K562 (cell line): ENCODE measurements at regions not wholly inside any gene's neighbourhood (a gene's known extent, or its start where the extent isn't known, plus 50 kb on each side); places are given as distances from the start of the nearest gene placed in this dataset.

ENCODE experiments used
- ATAC-seq: fragments of 200-7000 bp; cut with Tn5 transposase; 3 replicates; pipeline ENCODE4 v1.9.1; 2020; ENCODE audit warnings: moderate library complexity
- BruUV-seq: library from RNA; stranded (reverse); fragments of 400-500 nt; replicated peaks from 2 replicates; lab custom pipeline; 2021; lab: Mats Ljungman, UMichigan
- CTCF ChIA-PET: fragments of 300-600 bp; formaldehyde crosslinking; extraction: SDS; loops from one replicate; lab custom pipeline; 2021; ENCODE audit warnings: low intra/inter-chr PET ratio; lab: Yijun Ruan, JAX
- POLR2A ChIA-PET: fragments of 300-600, 350-650 bp; sonication (Branson Sonifier 250); formaldehyde crosslinking; extraction: SDS; loops from one replicate; lab custom pipeline; 2021; ENCODE audit warnings: antibody characterized with exemption, inconsistent platforms; lab: Yijun Ruan, JAX
- DNase-seq, 4 experiments: peaks; one replicate each; pipeline versions ENCODE4 v3.0.0 to v3.0.0-alpha.2; 2011 to 2018; ENCODE audit warnings: low spot score in 3 of 4, mixed read lengths in 3 of 4; ENCODE audit errors: extremely low read depth in 1 of 4
- FAIRE-seq: peaks from 2 replicates; lab custom pipeline; 2011; peaks lifted over from hg19 to GRCh38; lab: Jason Lieb, UNC
- H2AFZ ChIP-seq: 2 replicates; pipeline ENCODE4 v1.6.0; 2011; ENCODE audit warnings: low read depth, low read length, control low read depth, inconsistent platforms
- H3K27ac ChIP-seq: fragments of 200-600 bp; 3 replicates; pipeline ENCODE4 v1.8.0; 2011; ENCODE audit warnings: low read depth, mild to moderate bottlenecking, control low read depth, inconsistent platforms, low read length, moderate library complexity, mixed read lengths; ENCODE audit errors: extremely low read depth
- H3K27me3 ChIP-seq, 2 experiments: fragments of 300-600 bp in 1 of 2; 2 replicates in 1 of 2; 3 replicates in 1 of 2; pipeline versions ENCODE4 v1.6.0 to v1.8.0; 2011; ENCODE audit warnings: inconsistent platforms in 2 of 2, low read length in 2 of 2, mild to moderate bottlenecking in 1 of 2, mixed read lengths in 1 of 2, moderate library complexity in 1 of 2; ENCODE audit not compliant: control insufficient read depth in 2 of 2, insufficient read depth in 2 of 2
- H3K36me3 ChIP-seq: fragments of 300-600 bp; 3 replicates; pipeline ENCODE4 v1.8.0; 2011; ENCODE audit warnings: mild to moderate bottlenecking, low read length, inconsistent platforms; ENCODE audit not compliant: control insufficient read depth, insufficient read depth
- H3K4me1 ChIP-seq, 2 experiments: fragments of 200-600 bp in 1 of 2; replicated peaks in 1 of 2; 2 replicates in 1 of 2; 3 replicates in 1 of 2; pipeline versions ENCODE4 v1.5.1 to v1.8.0; 2011; ENCODE audit warnings: inconsistent platforms in 2 of 2, low read length in 2 of 2, mild to moderate bottlenecking in 1 of 2, mixed read lengths in 1 of 2, moderate library complexity in 1 of 2; ENCODE audit not compliant: control insufficient read depth in 2 of 2, insufficient read depth in 2 of 2
- H3K4me2 ChIP-seq: 2 replicates; pipeline ENCODE4 v1.6.1; 2011; ENCODE audit warnings: low read length, control low read depth, inconsistent platforms, mixed read lengths; ENCODE audit not compliant: insufficient read depth
- H3K4me3 ChIP-seq: fragments of 200-600 bp; sonication (generic), shearing (Covaris generic); 2 replicates; pipeline ENCODE4 v1.5.1; 2016; ENCODE audit warnings: control low read depth, inconsistent platforms
- H3K79me2 ChIP-seq: fragments of 200-600 bp; 3 replicates; pipeline ENCODE4 v1.8.0; 2011; ENCODE audit warnings: low read length, inconsistent platforms; ENCODE audit not compliant: control insufficient read depth, insufficient read depth
- H3K9ac ChIP-seq, 2 experiments: 2 replicates each; pipeline versions ENCODE4 v1.6.0 to v1.6.1; 2011; ENCODE audit warnings: low read depth in 2 of 2, low read length in 2 of 2, control low read depth in 1 of 2, inconsistent platforms in 1 of 2, mild to moderate bottlenecking in 1 of 2, mixed read lengths in 1 of 2; ENCODE audit not compliant: insufficient read depth in 1 of 2
- H3K9me1 ChIP-seq: one replicate; pipeline ENCODE4 v1.6.0; 2011; ENCODE audit warnings: inconsistent platforms, mild to moderate bottlenecking, low read length, moderate library complexity; ENCODE audit not compliant: control insufficient read depth, insufficient read depth
- H3K9me3 ChIP-seq: replicated peaks from 2 replicates; pipeline ENCODE4 v1.5.1; 2011; ENCODE audit warnings: low read depth, low read length, inconsistent platforms; ENCODE audit not compliant: control insufficient read depth, insufficient read depth
- H4K20me1 ChIP-seq: replicated peaks from 2 replicates; pipeline ENCODE4 v1.6.1; 2011; ENCODE audit warnings: low read length, inconsistent platforms, mixed read lengths; ENCODE audit not compliant: control insufficient read depth, insufficient read depth
- ARID3A ChIP-seq: IDR thresholded peaks from 2 replicates; pipeline ENCODE4 v1.6.1; 2012; ENCODE audit warnings: low read depth, low read length, improper control_type of control experiment, borderline replicate concordance
- BCLAF1 ChIP-seq, 2 experiments: fragments of 450-650 bp in 1 of 2; IDR thresholded peaks; 2 replicates each; pipeline ENCODE4 v1.6.1; 2011 to 2017; ENCODE audit warnings: low read depth in 2 of 2, antibody characterized with exemption in 1 of 2, borderline replicate concordance in 1 of 2, low read length in 1 of 2, mild to moderate bottlenecking in 1 of 2, mixed read lengths in 1 of 2; ENCODE audit not compliant: control insufficient read depth in 1 of 2
- CTCF ChIP-seq, 3 experiments: IDR thresholded peaks in 2 of 3; conservative IDR thresholded peaks in 1 of 3; 2 replicates each; pipeline ENCODE4 v1.5.1; 2011 to 2012; ENCODE audit warnings: low read length in 3 of 3, mild to moderate bottlenecking in 3 of 3, control low read depth in 2 of 3, improper control_type of control experiment in 1 of 3, inconsistent platforms in 1 of 3, low read depth in 1 of 3, mixed read lengths in 1 of 3, moderate library complexity in 1 of 3; ENCODE audit not compliant: insufficient read depth in 2 of 3
- DIDO1 ChIP-seq: fragments of 450-650 bp; IDR thresholded peaks from 2 replicates; pipeline ENCODE4 v1.6.1; 2016; ENCODE audit warnings: low read depth, missing biosample characterization, missing genetic modification characterization
- JUNB ChIP-seq: fragments of 450-650 bp; formaldehyde crosslinking; conservative IDR thresholded peaks from 2 replicates; pipeline ENCODE4 v1.4.0; 2020; ENCODE audit warnings: mild to moderate bottlenecking
- RBM39 ChIP-seq: fragments of 200-400 bp; formaldehyde crosslinking; optimal IDR thresholded peaks from 2 replicates; pipeline ENCODE3; 2018; ENCODE audit warnings: low read depth, low read length
- SMC3 ChIP-seq: conservative IDR thresholded peaks from 2 replicates; pipeline ENCODE4 v1.6.1; 2011; ENCODE audit warnings: low read depth, low read length, improper control_type of control experiment; ENCODE audit not compliant: insufficient read depth
- U2AF1 ChIP-seq: fragments of 200-400 bp; formaldehyde crosslinking; optimal IDR thresholded peaks from 2 replicates; pipeline ENCODE3; 2017; ENCODE audit warnings: mild to moderate bottlenecking, low read depth, low read length, moderate library complexity
- ZBTB9 ChIP-seq: fragments of 450-650 bp; formaldehyde crosslinking; IDR thresholded peaks from 2 replicates; pipeline ENCODE4 v1.4.0; 2020; ENCODE audit warnings: mild to moderate bottlenecking, moderate library complexity
- ZNF384 ChIP-seq: IDR thresholded peaks from 2 replicates; pipeline ENCODE4 v1.6.1; 2012; ENCODE audit warnings: low read depth, low read length, improper control_type of control experiment
- ZNF511 ChIP-seq: sonication (generic); formaldehyde crosslinking; IDR thresholded peaks from 2 replicates; pipeline ENCODE4 v1.8.0; 2022; ENCODE audit warnings: mild to moderate bottlenecking, missing genetic modification reagents
- WGBS: fragments of 100-300 bp; shearing (Covaris generic); methylation state at CpG from one replicate; pipeline ENCODE4 v1.1.6; 2016; ENCODE audit warnings: low coverage, mixed read lengths; ENCODE audit not compliant: insufficient coverage; ENCODE audit errors: missing lambda C conversion rate; 5-methylcytosine and 5-hydroxymethylcytosine counted together
- in situ Hi-C: fragments of 300-500 bp; cut with MboI; formaldehyde crosslinking; loops from 4 replicates; pipeline ENCODE4 v1.15.0; 2018; ENCODE audit warnings: inconsistent platforms, mixed read lengths
- intact Hi-C: fragments of 100-400 bp; cut with micrococcal nuclease; formaldehyde crosslinking; loops from 2 replicates; pipeline ENCODE4 v1.14.2; 2022

GRCh38 chr9:36450110-36450732 lies 50.2 kb upstream of the RNF38 start:
- in situ Hi-C loops (no loop called here), intact Hi-C loops (loop anchor here (1.0 to 2.0 kb wide), 3 partner anchors 35 to 107 kb away; no protein-coding TSS in a partner anchor)
- Histone ChIP-seq H3K27me3 (no peaks in the 10 kb centered on the region), H3K4me3 (no peak overlapping the region), H3K4me1 (no peaks in the 10 kb centered on the region; a peak in 2 of 5 replicates), H3K36me3 (no peaks in the 10 kb centered on the region), H3K79me2 (no peaks in the 10 kb centered on the region), H3K27ac (no peak overlapping the region), H3K9me3 (no peaks in the 10 kb centered on the region), H4K20me1 (no peaks in the 10 kb centered on the region), H2AFZ (no peak overlapping the region), H3K4me2 (no peak overlapping the region), H3K9ac (no peak overlapping the region), H3K9me1 (no peaks in the 10 kb centered on the region)
- no TSS peak for BruUV-seq
- CTCF ChIA-PET = interaction anchor here (0.6 to 2.3 kb wide), 4 partner anchors 9 to 347 kb away, joined by 3 to 29 read pairs (median 4); no protein-coding TSS in a partner anchor
- no peak for FAIRE-seq
- 56% methylated on average over 3 of the region's 3 CpGs for WGBS
- peak; percentile 19 to 54 (median 30) for DNase-seq
- ATAC-seq = peak; percentile 55; the same call in 2 of the 3 replicates
- POLR2A ChIA-PET = interaction anchor here (1.4 kb wide), 1 partner anchor 43 kb away, joined by 5 read pairs; no protein-coding TSS in a partner anchor
- TF ChIP-seq JUNB (no peak), BCLAF1 (IDR thresholded peaks at IDR 0.05; ENCODE audit: borderline replicate concordance in 1 of 2, control insufficient read depth in 1 of 2, low read depth in 2 of 2, low read length in 1 of 2) (no peak), ARID3A (no peak), U2AF1 (no peak), ZBTB9 (CRISPR knock-in tag) (no peak), CTCF (IDR thresholded peaks at IDR 0.05 in 2 of 3, conservative IDR thresholded peaks at IDR 0.05 in 1 of 3; ENCODE audit: insufficient read depth in 2 of 3, low read depth in 1 of 3, low read length in 3 of 3) (peak; percentile 52 to 71 (median 53); a peak in 5 of 6 replicates), RBM39 (no peak), ZNF511 (CRISPR knock-in tag) (no peak), SMC3 (peak; percentile 41; the same call in 1 of the 2 replicates), ZNF384 (peak; percentile 43; the same call in 1 of the 2 replicates), DIDO1 (no peak)
